CD4-positive, CD25-positive, alpha-beta regulatory T cell (primary cell): ENCODE measurements at regions not wholly inside any gene's neighbourhood (a gene's known extent, or its start where the extent isn't known, plus 50 kb on each side); places are given as distances from the start of the nearest gene placed in this dataset.
"Not testable (repeated sequence)": the region's sequence is repeated elsewhere in the genome, so short reads cannot be mapped to it uniquely, and the experiment has no call there.

Experiments used
- ATAC-seq, 2 donors: fragments of 150-1000 bp; cut with Tn5 transposase; one replicate each; pipeline ENCODE4 v1.10.0; 2021; ENCODE audit warnings: low read depth in 2 of 2, moderate number of reproducible peaks in 2 of 2, moderate library complexity in 1 of 2
- DNase-seq, 3 donors: peaks; one replicate each; pipeline versions ENCODE4 v3.0.0 to v3.0.0-alpha.2; 2012 to 2022; ENCODE audit warnings: mixed read lengths in 1 of 3
- H3K27ac ChIP-seq: one replicate; pipeline ENCODE4 v1.7.0; 2013; ENCODE audit warnings: mild to moderate bottlenecking, low read length; ENCODE audit not compliant: insufficient read depth, poor library complexity, severe bottlenecking
- H3K27me3 ChIP-seq: one replicate; pipeline ENCODE4 v1.7.0; 2013; ENCODE audit warnings: low read length; ENCODE audit not compliant: control insufficient read depth, insufficient read depth
- H3K36me3 ChIP-seq: one replicate; pipeline ENCODE4 v1.7.0; 2013; ENCODE audit warnings: mild to moderate bottlenecking, low read length, moderate library complexity; ENCODE audit not compliant: control insufficient read depth, insufficient read depth
- H3K4me1 ChIP-seq: 2 replicates; pipeline ENCODE4 v1.7.0; 2013; ENCODE audit warnings: mild to moderate bottlenecking, low read length; ENCODE audit not compliant: insufficient read depth, control insufficient read depth, poor library complexity, severe bottlenecking
- H3K4me3 ChIP-seq: one replicate; pipeline ENCODE4 v1.7.0; 2013; ENCODE audit warnings: low read depth, mild to moderate bottlenecking, low read length, moderate library complexity
- H3K9me3 ChIP-seq, 2 experiments: 1 replicate in 1 of 2; 2 replicates in 1 of 2; pipeline ENCODE4 v1.7.0; 2013; ENCODE audit warnings: low read length in 2 of 2, mild to moderate bottlenecking in 1 of 2, moderate library complexity in 1 of 2; ENCODE audit not compliant: control insufficient read depth in 2 of 2
- H3K27ac Mint-ChIP-seq, 3 donors: one replicate each; pipeline ENCODE4 v1.8.0; 2020 to 2022; ENCODE audit warnings: mild to moderate bottlenecking in 3 of 3, mixed read lengths in 3 of 3, moderate library complexity in 2 of 3
- H3K27me3 Mint-ChIP-seq: one replicate; pipeline ENCODE4 v1.8.0; 2022; ENCODE audit warnings: mild to moderate bottlenecking, mixed read lengths
- H3K36me3 Mint-ChIP-seq: one replicate; pipeline ENCODE4 v1.8.0; 2020; ENCODE audit warnings: mixed read lengths
- H3K4me1 Mint-ChIP-seq, 4 donors: one replicate each; pipeline ENCODE4 v1.8.0; 2020 to 2022; ENCODE audit warnings: mixed read lengths in 4 of 4, mild to moderate bottlenecking in 1 of 4
- H3K4me3 Mint-ChIP-seq, 4 donors: one replicate each; pipeline ENCODE4 v1.8.0; 2020 to 2022; ENCODE audit warnings: mild to moderate bottlenecking in 4 of 4, mixed read lengths in 4 of 4, moderate library complexity in 3 of 4
- H3K9me3 Mint-ChIP-seq, 7 donors: one replicate each; pipeline ENCODE4 v1.8.0; 2020 to 2022; ENCODE audit warnings: mixed read lengths in 7 of 7, mild to moderate bottlenecking in 3 of 7, moderate library complexity in 2 of 7

- Mint-ChIP-seq H3K36me3 (no peaks in the 10 kb centered on the region), H3K4me1 (no peaks in the 10 kb centered on the region), H3K9me3 (peaks cover 0 to 10% (median 6%) of the 10 kb centered on the region in 7 donors), H3K27ac (no peak overlapping the region), H3K27me3 (peaks cover 4% of the 10 kb centered on the region), H3K4me3 (no peak overlapping the region)
- ATAC-seq, result no peak
- Histone ChIP-seq H3K4me3 (no peak overlapping the region), H3K9me3 (no peaks in the 10 kb centered on the region), H3K27me3 (no peaks in the 10 kb centered on the region), H3K4me1 (no peaks in the 10 kb centered on the region), H3K27ac (no peak overlapping the region), H3K36me3 (no peaks in the 10 kb centered on the region)
- DNase-seq, result no peak
Measured at GRCh38 chr15:23859008-23859407, 171.9 kb upstream of the NDN start.

GRCh38 chr15:23860290-23861245 lies 173.5 kb upstream of the NDN start:
- no peak for ATAC-seq

GRCh38 chr15:23866832-23867231 lies 179.7 kb upstream of the NDN start:
- no peaks in the 10 kb centered on the region for H3K9me3 ChIP-seq
- H3K27me3 ChIP-seq, result no peaks in the 10 kb centered on the region
- Mint-ChIP-seq H3K27me3 (no peaks in the 10 kb centered on the region), H3K4me1 (no peaks in the 10 kb centered on the region), H3K27ac (no peak overlapping the region), H3K4me3 (no peak overlapping the region), H3K36me3 (no peaks in the 10 kb centered on the region), H3K9me3 (peaks cover 0 to 4% (median 3%) of the 10 kb centered on the region in 7 donors)
- H3K36me3 ChIP-seq, result no peaks in the 10 kb centered on the region
- DNase-seq (no peak), ATAC-seq (no peak)
- H3K27ac ChIP-seq, result no peak overlapping the region
- no peaks in the 10 kb centered on the region for H3K4me1 ChIP-seq
- H3K4me3 ChIP-seq, result no peak overlapping the region

More at GRCh38 chr15:23860290-23861245, 173.5 kb upstream of the NDN start:
- no peak for DNase-seq
- Mint-ChIP-seq H3K27ac (no peak overlapping the region), H3K27me3 (no peaks in the 10 kb centered on the region), H3K4me3 (no peak overlapping the region), H3K9me3 (peaks cover 0 to 10% (median 6%) of the 10 kb centered on the region in 7 donors), H3K36me3 (no peaks in the 10 kb centered on the region), H3K4me1 (no peaks in the 10 kb centered on the region)
- Histone ChIP-seq H3K4me1 (no peaks in the 10 kb centered on the region), H3K27me3 (no peaks in the 10 kb centered on the region), H3K27ac (no peak overlapping the region), H3K36me3 (no peaks in the 10 kb centered on the region), H3K9me3 (no peaks in the 10 kb centered on the region), H3K4me3 (no peak overlapping the region)

- Mint-ChIP-seq H3K4me3 (no peak overlapping the region), H3K27ac (no peak overlapping the region), H3K9me3 (peaks cover 0 to 9% (median 0%) of the 10 kb centered on the region in 7 donors), H3K27me3 (no peaks in the 10 kb centered on the region), H3K36me3 (no peaks in the 10 kb centered on the region), H3K4me1 (no peaks in the 10 kb centered on the region)
- H3K4me1 ChIP-seq, result no peaks in the 10 kb centered on the region
- no peak for DNase-seq
- no peaks in the 10 kb centered on the region for H3K27me3 ChIP-seq
- no peak overlapping the region for H3K4me3 ChIP-seq
- H3K36me3 ChIP-seq, result no peaks in the 10 kb centered on the region
- peaks cover 0 to 6% of the 10 kb centered on the region in 2 experiments for H3K9me3 ChIP-seq
- no peak for ATAC-seq
- H3K27ac ChIP-seq, result no peak overlapping the region
Measured at GRCh38 chr15:23869396-23869795, 182.3 kb upstream of the NDN start.

- not testable (repeated sequence) for H3K9me3 ChIP-seq, H3K27me3 ChIP-seq, H3K27ac ChIP-seq, H3K36me3 ChIP-seq, H3K4me1 ChIP-seq, DNase-seq, H3K4me1 Mint-ChIP-seq, H3K36me3 Mint-ChIP-seq, H3K4me3 ChIP-seq, H3K4me3 Mint-ChIP-seq, ATAC-seq, H3K27me3 Mint-ChIP-seq, H3K27ac Mint-ChIP-seq
- peaks cover 0 to 10% (median 1%) of the 10 kb centered on the region in 7 donors for H3K9me3 Mint-ChIP-seq
Measured at GRCh38 chr15:23873613-23874012, 186.5 kb upstream of the NDN start.

- H3K4me3 ChIP-seq, result no peak overlapping the region
- Mint-ChIP-seq H3K4me3 (no peak overlapping the region), H3K27ac (no peak overlapping the region), H3K9me3 (peaks cover 0 to 8% (median 3%) of the 10 kb centered on the region in 7 donors), H3K27me3 (no peaks in the 10 kb centered on the region), H3K36me3 (no peaks in the 10 kb centered on the region), H3K4me1 (no peaks in the 10 kb centered on the region)
- H3K27me3 ChIP-seq, result no peaks in the 10 kb centered on the region
- no peak for ATAC-seq
- H3K27ac ChIP-seq, result no peak overlapping the region
- no peaks in the 10 kb centered on the region for H3K4me1 ChIP-seq
- peak in 1 of 3 donors; percentile 23 for DNase-seq
- H3K36me3 ChIP-seq, result no peaks in the 10 kb centered on the region
- peaks cover 0 to under 1% of the 10 kb centered on the region in 2 experiments for H3K9me3 ChIP-seq
Measured at GRCh38 chr15:23877502-23878412, 190.7 kb upstream of the NDN start.

- no peak for ATAC-seq
- no peak overlapping the region for H3K27ac Mint-ChIP-seq
- H3K4me1 Mint-ChIP-seq, result no peaks in the 10 kb centered on the region
- no peaks in the 10 kb centered on the region for H3K36me3 ChIP-seq
- H3K4me3 ChIP-seq, result no peak overlapping the region
- no peaks in the 10 kb centered on the region for H3K4me1 ChIP-seq
- no peaks in the 10 kb centered on the region for H3K27me3 Mint-ChIP-seq
- no peak overlapping the region for H3K27ac ChIP-seq
- H3K27me3 ChIP-seq, result no peaks in the 10 kb centered on the region
- DNase-seq, result no peak
- peaks cover 4 to 13% (median 5%) of the 10 kb centered on the region in 7 donors for H3K9me3 Mint-ChIP-seq
- peaks cover 0 to 2% of the 10 kb centered on the region in 2 experiments for H3K9me3 ChIP-seq
- H3K36me3 Mint-ChIP-seq, result no peaks in the 10 kb centered on the region
- no peak overlapping the region for H3K4me3 Mint-ChIP-seq
Measured at GRCh38 chr15:23881291-23881690, 194.2 kb upstream of the NDN start.
